Thyroid gland (tissue), 4 donors: ENCODE measurements at regions not wholly inside any gene's neighbourhood (a gene's known extent, or its start where the extent isn't known, plus 50 kb on each side); places are given as distances from the start of the nearest gene placed in this dataset.

ENCODE experiments used
- DNase-seq, 2 donors: peaks; one replicate each; pipeline ENCODE4 v3.0.0-alpha.2; 2019
- H3K27ac ChIP-seq, 3 donors: fragments of 200-600 bp; sonication (generic); 1 replicate in 2 of 3; 2 replicates in 1 of 3; pipeline ENCODE4 v1.5.1; 2016 to 2019; ENCODE audit warnings: mild to moderate bottlenecking in 1 of 3, moderate library complexity in 1 of 3
- H3K27me3 ChIP-seq: fragments of 200-600 bp; sonication (generic); one replicate; pipeline ENCODE4 v1.5.1; 2019
- H3K36me3 ChIP-seq, 2 donors: fragments of 200-600 bp; sonication (generic); one replicate each; pipeline ENCODE4 v1.5.1; 2016 to 2019
- H3K4me1 ChIP-seq, 2 donors: fragments of 200-600 bp; sonication (generic); one replicate each; pipeline ENCODE4 v1.5.1; 2017 to 2019
- H3K4me3 ChIP-seq, 3 donors: fragments of 200-600 bp; sonication (generic); replicated peaks in 1 of 3; 1 replicate in 2 of 3; 2 replicates in 1 of 3; pipeline ENCODE4 v1.5.1; 2016; ENCODE audit warnings: mild to moderate bottlenecking in 1 of 3
- H3K9me3 ChIP-seq: fragments of 200-600 bp; sonication (generic); one replicate; pipeline ENCODE4 v1.5.1; 2017
- CTCF ChIP-seq, 6 experiments: fragments of 200-600 bp in 3 of 6; fragments of 450-650 bp in 3 of 6; sonication (generic) in 3 of 6; IDR thresholded peaks; one replicate each; pipeline ENCODE4 v1.5.1; 2016 to 2019; ENCODE audit warnings: antibody characterized with exemption in 6 of 6, mild to moderate bottlenecking in 2 of 6, inconsistent platforms in 1 of 6, moderate library complexity in 1 of 6
- POLR2A ChIP-seq, 2 donors: fragments of 450-650 bp; IDR thresholded peaks; one replicate each; pipeline ENCODE4 v1.6.1; 2017; ENCODE audit warnings: antibody characterized with exemption in 2 of 2, mild to moderate bottlenecking in 2 of 2, moderate library complexity in 1 of 2
- WGBS, 2 donors: methylation state at CpG; one replicate each; pipeline ENCODE4 v1.1.5; 2017; 5-methylcytosine and 5-hydroxymethylcytosine counted together
- intact Hi-C: fragments of 100-400 bp; cut with DNase I; formaldehyde crosslinking; loops from one replicate; pipeline ENCODE4 v1.15.1; 2023

- 89 to 90% methylated on average over 6 of the region's 6 CpGs for WGBS, 2 donors
- H3K27me3 ChIP-seq, result no peaks in the 10 kb centered on the region
Observed at GRCh38 chr3:72678867-72679266, 169.4 kb downstream of the SHQ1 start.

GRCh38 chr3:72678380-72678779 is 169.9 kb downstream of the SHQ1 start:
- TF ChIP-seq POLR2A (IDR thresholded peaks at IDR 0.05) (no peak), CTCF (IDR thresholded peaks at IDR 0.05) (no peak)
- Histone ChIP-seq H3K36me3 (no peaks in the 10 kb centered on the region), H3K27me3 (no peaks in the 10 kb centered on the region), H3K27ac (no peak overlapping the region), H3K4me3 (no peak overlapping the region), H3K4me1 (no peaks in the 10 kb centered on the region), H3K9me3 (no peaks in the 10 kb centered on the region)
- 74 to 84% methylated on average over 3 of the region's 3 CpGs for WGBS, 2 donors
- intact Hi-C loops, result no loop called here
- no peak for DNase-seq

More at GRCh38 chr3:72678867-72679266, 169.4 kb downstream of the SHQ1 start:
- Histone ChIP-seq H3K4me3 (no peak overlapping the region), H3K36me3 (no peaks in the 10 kb centered on the region), H3K27ac (no peak overlapping the region), H3K9me3 (no peaks in the 10 kb centered on the region), H3K4me1 (no peaks in the 10 kb centered on the region)
- no peak for DNase-seq
- TF ChIP-seq CTCF (IDR thresholded peaks at IDR 0.05) (no peak), POLR2A (IDR thresholded peaks at IDR 0.05) (no peak)
- intact Hi-C loops, result no loop called here

GRCh38 chr3:72675243-72675642 is 173.0 kb downstream of the SHQ1 start:
- Histone ChIP-seq H3K27me3 (no peaks in the 10 kb centered on the region), H3K4me1 (no peaks in the 10 kb centered on the region), H3K27ac (no peak overlapping the region), H3K9me3 (no peaks in the 10 kb centered on the region), H3K4me3 (no peak overlapping the region), H3K36me3 (no peaks in the 10 kb centered on the region)
- DNase-seq, result no peak
- intact Hi-C loops, result no loop called here
- TF ChIP-seq POLR2A (IDR thresholded peaks at IDR 0.05), result no peak
- TF ChIP-seq CTCF (IDR thresholded peaks at IDR 0.05), result no peak
- 45 to 91% methylated on average over 1 of the region's 1 CpG for whole genome bisulfite sequencing, 2 donors

GRCh38 chr3:72673011-72673771 is 175.1 kb downstream of the SHQ1 start:
- TF ChIP-seq POLR2A (IDR thresholded peaks at IDR 0.05) (no peak), CTCF (IDR thresholded peaks at IDR 0.05) (no peak)
- WGBS, 2 donors, result 73 to 82% methylated on average over 3 to 5 of the region's 7 CpGs
- H3K27me3 ChIP-seq, result no peaks in the 10 kb centered on the region

GRCh38 chr3:72669224-72669623 is 179.0 kb downstream of the SHQ1 start:
- TF ChIP-seq CTCF (IDR thresholded peaks at IDR 0.05) (no peak), POLR2A (IDR thresholded peaks at IDR 0.05) (no peak)
- Histone ChIP-seq H3K36me3 (no peaks in the 10 kb centered on the region), H3K27me3 (no peaks in the 10 kb centered on the region), H3K9me3 (no peaks in the 10 kb centered on the region), H3K27ac (no peak overlapping the region), H3K4me3 (no peak overlapping the region), H3K4me1 (no peaks in the 10 kb centered on the region)
- intact Hi-C loops, result no loop called here
- WGBS, 2 donors, result 93 to 95% methylated on average over 2 of the region's 2 CpGs
- DNase-seq, result no peak

More at GRCh38 chr3:72673011-72673771, 175.1 kb downstream of the SHQ1 start:
- Histone ChIP-seq H3K4me3 (no peak overlapping the region), H3K36me3 (no peaks in the 10 kb centered on the region), H3K9me3 (no peaks in the 10 kb centered on the region), H3K4me1 (no peaks in the 10 kb centered on the region), H3K27ac (no peak overlapping the region)
- DNase-seq, result no peak
- intact Hi-C loops, result no loop called here
